ENCODE measurements at regions not wholly inside any gene's neighbourhood (a gene's known extent, or its start where the extent isn't known, plus 50 kb on each side); places are given as distances from the start of the nearest gene placed in this dataset.

DNA sequence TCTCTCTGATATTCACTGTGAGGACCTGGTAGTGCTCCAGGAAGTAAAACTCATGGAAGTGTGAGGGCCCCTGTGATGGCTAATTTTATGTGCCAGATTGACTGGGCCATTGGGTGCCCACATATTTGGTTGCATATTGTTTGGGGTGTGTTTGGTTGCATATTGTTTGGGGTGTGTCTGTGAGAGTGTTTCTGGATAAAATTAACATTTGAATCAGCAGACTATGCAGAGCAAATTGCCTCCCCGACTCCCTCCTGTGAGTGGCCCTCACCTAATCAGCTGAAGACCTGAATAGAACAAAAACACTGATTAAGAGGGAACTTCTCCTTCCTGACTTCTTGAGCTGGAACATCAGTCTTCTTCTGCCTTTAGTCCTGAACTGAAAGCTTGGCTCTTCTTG lies 173.3 kb upstream of the LINC00305 start:
- TF ChIP-seq, protein P1, sequence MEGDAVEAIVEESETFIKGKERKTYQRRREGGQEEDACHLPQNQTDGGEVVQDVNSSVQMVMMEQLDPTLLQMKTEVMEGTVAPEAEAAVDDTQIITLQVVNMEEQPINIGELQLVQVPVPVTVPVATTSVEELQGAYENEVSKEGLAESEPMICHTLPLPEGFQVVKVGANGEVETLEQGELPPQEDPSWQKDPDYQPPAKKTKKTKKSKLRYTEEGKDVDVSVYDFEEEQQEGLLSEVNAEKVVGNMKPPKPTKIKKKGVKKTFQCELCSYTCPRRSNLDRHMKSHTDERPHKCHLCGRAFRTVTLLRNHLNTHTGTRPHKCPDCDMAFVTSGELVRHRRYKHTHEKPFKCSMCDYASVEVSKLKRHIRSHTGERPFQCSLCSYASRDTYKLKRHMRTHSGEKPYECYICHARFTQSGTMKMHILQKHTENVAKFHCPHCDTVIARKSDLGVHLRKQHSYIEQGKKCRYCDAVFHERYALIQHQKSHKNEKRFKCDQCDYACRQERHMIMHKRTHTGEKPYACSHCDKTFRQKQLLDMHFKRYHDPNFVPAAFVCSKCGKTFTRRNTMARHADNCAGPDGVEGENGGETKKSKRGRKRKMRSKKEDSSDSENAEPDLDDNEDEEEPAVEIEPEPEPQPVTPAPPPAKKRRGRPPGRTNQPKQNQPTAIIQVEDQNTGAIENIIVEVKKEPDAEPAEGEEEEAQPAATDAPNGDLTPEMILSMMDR (conservative IDR thresholded peaks at IDR 0.05 in 1 of 2, IDR thresholded peaks at IDR 0.05 in 1 of 2; ENCODE audit: extremely low read depth in 1 of 2, insufficient read depth in 1 of 2, low read depth in 1 of 2, low read length in 2 of 2), result no peak
- TF ChIP-seq EZH2 (IDR thresholded peaks at IDR 0.05; ENCODE audit: borderline replicate concordance, low read length), result no peak

Data from mammary epithelial cell (primary cell).